Prostate gland (tissue), 2 donors: ENCODE measurements at regions not wholly inside any gene's neighbourhood (a gene's known extent, or its start where the extent isn't known, plus 50 kb on each side); places are given as distances from the start of the nearest gene placed in this dataset.
"Not testable (repeated sequence)": the region's sequence is repeated elsewhere in the genome, so short reads cannot be mapped to it uniquely, and the experiment has no call there.

Experiments used
- POLR2A ChIP-seq: fragments of 450-650 bp; IDR thresholded peaks from one replicate; pipeline ENCODE4 v1.6.1; 2016; ENCODE audit warnings: antibody characterized with exemption, mild to moderate bottlenecking
- TF ChIP-seq, protein P1 (sequence below), 4 experiments: fragments of 200-600 bp in 2 of 4; fragments of 450-650 bp in 2 of 4; sonication (generic) in 2 of 4; IDR thresholded peaks; 1 replicate in 3 of 4; 2 replicates in 1 of 4; pipeline ENCODE4 v1.5.1; 2016 to 2019; ENCODE audit warnings: antibody characterized with exemption in 4 of 4, mild to moderate bottlenecking in 2 of 4, moderate library complexity in 2 of 4

DNA sequence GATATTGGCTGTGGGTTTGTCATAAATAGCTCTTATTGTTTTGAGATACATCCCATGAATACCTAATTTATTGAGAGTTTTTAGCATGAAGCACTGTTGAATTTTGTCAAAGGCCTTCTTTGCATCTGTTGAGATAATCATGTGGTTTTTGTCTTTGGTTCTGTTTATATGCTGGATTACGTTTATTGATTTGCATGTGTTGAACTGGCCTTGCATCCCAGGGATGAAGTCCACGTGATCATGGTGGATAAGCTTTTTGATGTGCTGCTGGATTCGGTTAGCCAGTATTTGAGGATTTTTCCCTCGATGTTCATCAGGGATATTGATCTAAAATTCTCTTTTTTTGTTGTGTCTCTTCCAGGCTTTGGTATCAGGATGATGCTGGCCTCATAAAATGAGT, 1003.6 kb downstream of the CNTNAP5 start:
- TF ChIP-seq, protein P1, sequence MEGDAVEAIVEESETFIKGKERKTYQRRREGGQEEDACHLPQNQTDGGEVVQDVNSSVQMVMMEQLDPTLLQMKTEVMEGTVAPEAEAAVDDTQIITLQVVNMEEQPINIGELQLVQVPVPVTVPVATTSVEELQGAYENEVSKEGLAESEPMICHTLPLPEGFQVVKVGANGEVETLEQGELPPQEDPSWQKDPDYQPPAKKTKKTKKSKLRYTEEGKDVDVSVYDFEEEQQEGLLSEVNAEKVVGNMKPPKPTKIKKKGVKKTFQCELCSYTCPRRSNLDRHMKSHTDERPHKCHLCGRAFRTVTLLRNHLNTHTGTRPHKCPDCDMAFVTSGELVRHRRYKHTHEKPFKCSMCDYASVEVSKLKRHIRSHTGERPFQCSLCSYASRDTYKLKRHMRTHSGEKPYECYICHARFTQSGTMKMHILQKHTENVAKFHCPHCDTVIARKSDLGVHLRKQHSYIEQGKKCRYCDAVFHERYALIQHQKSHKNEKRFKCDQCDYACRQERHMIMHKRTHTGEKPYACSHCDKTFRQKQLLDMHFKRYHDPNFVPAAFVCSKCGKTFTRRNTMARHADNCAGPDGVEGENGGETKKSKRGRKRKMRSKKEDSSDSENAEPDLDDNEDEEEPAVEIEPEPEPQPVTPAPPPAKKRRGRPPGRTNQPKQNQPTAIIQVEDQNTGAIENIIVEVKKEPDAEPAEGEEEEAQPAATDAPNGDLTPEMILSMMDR (IDR thresholded peaks at IDR 0.05) = not testable (repeated sequence)
- not testable (repeated sequence) for TF ChIP-seq POLR2A
